ENCODE measurements at regions not wholly inside any gene's neighbourhood (a gene's known extent, or its start where the extent isn't known, plus 50 kb on each side); places are given as distances from the start of the nearest gene placed in this dataset.
"Not testable (repeated sequence)": the region's sequence is repeated elsewhere in the genome, so short reads cannot be mapped to it uniquely, and the experiment has no call there.

- no peak for DNase-seq (ENCODE audit: low read depth)
Observed at GRCh38 chr6:170147832-170148708, 142.8 kb downstream of the DLL1 start.

- DNase-seq (ENCODE audit: low read depth) = no peak
Observed at GRCh38 chr6:170147056-170147787, 143.7 kb downstream of the DLL1 start.

GRCh38 chr6:170146640-170147039 is 144.2 kb downstream of the DLL1 start:
- no peak for DNase-seq (ENCODE audit: low read depth)

- DNase-seq (ENCODE audit: low read depth) = not testable (repeated sequence)
Observed at GRCh38 chr6:170146131-170146530, 144.7 kb downstream of the DLL1 start.

- not testable (repeated sequence) for DNase-seq (ENCODE audit: low read depth)
Observed at GRCh38 chr6:170145716-170146115, 145.2 kb downstream of the DLL1 start.

- DNase-seq (ENCODE audit: low read depth) = no peak
Observed at GRCh38 chr6:170145272-170145592, 145.6 kb downstream of the DLL1 start.

- no peak for DNase-seq (ENCODE audit: low read depth)
Observed at GRCh38 chr6:170144571-170145271, 146.2 kb downstream of the DLL1 start.

GRCh38 chr6:170143401-170144150 is 147.3 kb downstream of the DLL1 start:
- no peak for DNase-seq (ENCODE audit: low read depth)

GRCh38 chr6:170142559-170142958 is 148.3 kb downstream of the DLL1 start:
- DNase-seq (ENCODE audit: low read depth) = no peak

- DNase-seq (ENCODE audit: low read depth) = not testable (repeated sequence)
Observed at GRCh38 chr6:170141061-170141460, 149.8 kb downstream of the DLL1 start.

GRCh38 chr6:170140129-170140528 is 150.7 kb downstream of the DLL1 start:
- DNase-seq (ENCODE audit: low read depth) = no peak

GRCh38 chr6:170139531-170139930 is 151.3 kb downstream of the DLL1 start:
- no peak for DNase-seq (ENCODE audit: low read depth)

- DNase-seq (ENCODE audit: low read depth) = not testable (repeated sequence)
Observed at GRCh38 chr6:170139046-170139445, 151.8 kb downstream of the DLL1 start.

GRCh38 chr6:170137911-170138910 is 152.7 kb downstream of the DLL1 start:
- no peak for DNase-seq (ENCODE audit: low read depth)

GRCh38 chr6:170137176-170137891 is 153.5 kb downstream of the DLL1 start:
- no peak for DNase-seq (ENCODE audit: low read depth)

GRCh38 chr6:170136541-170137175 is 154.2 kb downstream of the DLL1 start:
- no peak for DNase-seq (ENCODE audit: low read depth)

- DNase-seq (ENCODE audit: low read depth) = no peak
Observed at GRCh38 chr6:170135821-170136471, 154.9 kb downstream of the DLL1 start.

GRCh38 chr6:170135461-170135820 is 155.4 kb downstream of the DLL1 start:
- no peak for DNase-seq (ENCODE audit: low read depth)
